Endothelial cell of umbilical vein (primary cell): ENCODE measurements at regions not wholly inside any gene's neighbourhood (a gene's known extent, or its start where the extent isn't known, plus 50 kb on each side); places are given as distances from the start of the nearest gene placed in this dataset.

Experiments used
- BruUV-seq: library from RNA; stranded (reverse); fragments of 400-500 nt; replicated peaks from 2 replicates; lab custom pipeline; 2021; lab: Mats Ljungman, UMichigan
- CTCF ChIA-PET: fragments of 300-600, 350-600 bp; sonication (Branson Sonifier 250); formaldehyde crosslinking; loops from one replicate; lab custom pipeline; 2021; ENCODE audit warnings: antibody characterized with exemption, inconsistent platforms; lab: Charles Lee
- POLR2A ChIA-PET: fragments of 300-600, 350-600 bp; sonication (Branson Sonifier 250); formaldehyde crosslinking; loops from one replicate; lab custom pipeline; 2021; ENCODE audit warnings: antibody characterized with exemption, inconsistent platforms; lab: Charles Lee
- DNase-seq: peaks from one replicate; pipeline ENCODE4 v3.0.0-alpha.2; 2011; ENCODE audit warnings: low read depth, low spot score
- FAIRE-seq: peaks from 2 replicates; lab custom pipeline; 2011; peaks lifted over from hg19 to GRCh38; lab: Jason Lieb, UNC
- H2AFZ ChIP-seq: 2 replicates; pipeline ENCODE4 v1.6.0; 2012; ENCODE audit warnings: low read depth, low read length, control low read depth, inconsistent platforms
- H3K27ac ChIP-seq: 2 replicates; pipeline ENCODE4 v1.5.1; 2011; ENCODE audit warnings: low read depth, mild to moderate bottlenecking, control low read depth, low read length, moderate library complexity; ENCODE audit not compliant: insufficient read depth
- H3K27me3 ChIP-seq, 2 experiments: 2 replicates each; pipeline versions ENCODE4 v1.6.0 to v1.6.1; 2011; ENCODE audit warnings: low read length in 2 of 2, mixed read lengths in 1 of 2; ENCODE audit not compliant: control insufficient read depth in 2 of 2, insufficient read depth in 2 of 2
- H3K36me3 ChIP-seq, 2 experiments: 2 replicates in 1 of 2; 3 replicates in 1 of 2; pipeline ENCODE4 v1.5.1; 2011; ENCODE audit warnings: low read length in 2 of 2, mild to moderate bottlenecking in 1 of 2, moderate library complexity in 1 of 2; ENCODE audit not compliant: control insufficient read depth in 2 of 2, insufficient read depth in 2 of 2; ENCODE audit errors: extremely low read depth in 1 of 2
- H3K4me1 ChIP-seq: 3 replicates; pipeline ENCODE4 v1.5.1; 2011; ENCODE audit warnings: mild to moderate bottlenecking, low read length; ENCODE audit not compliant: control insufficient read depth, insufficient read depth; ENCODE audit errors: extremely low read depth
- H3K4me2 ChIP-seq: 2 replicates; pipeline ENCODE4 v1.6.1; 2011; ENCODE audit warnings: low read length, control low read depth, mixed read lengths; ENCODE audit not compliant: insufficient read depth
- H3K4me3 ChIP-seq, 3 experiments: fragments of 200-600 bp in 1 of 3; sonication (generic), shearing (Covaris generic) in 1 of 3; replicated peaks in 1 of 3; 2 replicates each; pipeline ENCODE4 v1.5.1; 2011 to 2016; ENCODE audit warnings: control low read depth in 3 of 3, low read length in 3 of 3, mild to moderate bottlenecking in 2 of 3, inconsistent platforms in 1 of 3, low read depth in 1 of 3, moderate library complexity in 1 of 3; ENCODE audit not compliant: insufficient read depth in 1 of 3
- H3K79me2 ChIP-seq: 2 replicates; pipeline ENCODE4 v1.6.0; 2012; ENCODE audit warnings: low read length, inconsistent platforms; ENCODE audit not compliant: control insufficient read depth, insufficient read depth
- H3K9ac ChIP-seq: replicated peaks from 2 replicates; pipeline ENCODE3; 2011; ENCODE audit warnings: low read length, control low read depth; ENCODE audit not compliant: insufficient read depth; ENCODE audit errors: extremely low read depth
- H3K9me1 ChIP-seq: replicated peaks from 3 replicates; pipeline ENCODE4 v1.6.0; 2011; ENCODE audit warnings: mild to moderate bottlenecking, low read length; ENCODE audit not compliant: control insufficient read depth, insufficient read depth; ENCODE audit errors: extremely low read depth
- H3K9me3 ChIP-seq: replicated peaks from 2 replicates; pipeline ENCODE4 v1.5.1; 2012; ENCODE audit warnings: low read length, inconsistent platforms; ENCODE audit not compliant: control insufficient read depth, insufficient read depth
- H4K20me1 ChIP-seq: replicated peaks from 2 replicates; pipeline ENCODE3; 2011; ENCODE audit warnings: mild to moderate bottlenecking, low read length; ENCODE audit not compliant: control insufficient read depth, insufficient read depth; ENCODE audit errors: extremely low read depth
- EZH2 ChIP-seq: IDR thresholded peaks from 2 replicates; pipeline ENCODE4 v1.6.1; 2012; ENCODE audit warnings: borderline replicate concordance, low read depth, mild to moderate bottlenecking, moderate library complexity, low read length, inconsistent platforms; ENCODE audit not compliant: severe bottlenecking
- FOS ChIP-seq: IDR thresholded peaks from 2 replicates; pipeline ENCODE4 v1.6.1; 2011; ENCODE audit warnings: mild to moderate bottlenecking, low read length, moderate library complexity, borderline replicate concordance; ENCODE audit not compliant: insufficient read depth
- GATA2 ChIP-seq: IDR thresholded peaks from 2 replicates; pipeline ENCODE4 v1.7.0; 2011; ENCODE audit warnings: low read depth, mild to moderate bottlenecking, moderate library complexity, mixed read lengths, low read length; ENCODE audit not compliant: insufficient read length, insufficient read depth
- JUN ChIP-seq: IDR thresholded peaks from 2 replicates; pipeline ENCODE4 v1.6.1; 2011; ENCODE audit warnings: borderline replicate concordance, low read depth; ENCODE audit not compliant: insufficient read length, insufficient read depth
- MYC ChIP-seq: IDR thresholded peaks from one replicate; pipeline ENCODE4 v1.6.1; 2011; ENCODE audit warnings: mild to moderate bottlenecking, low read depth, low read length
- POLR2A ChIP-seq: IDR thresholded peaks from 2 replicates; pipeline ENCODE4 v1.6.1; 2012; ENCODE audit warnings: low read depth, mild to moderate bottlenecking, control low read depth, low read length
- POLR2AphosphoS5 ChIP-seq: IDR thresholded peaks from 2 replicates; pipeline ENCODE4 v1.6.1; 2012; ENCODE audit warnings: low read depth, mild to moderate bottlenecking, control low read depth, low read length, moderate library complexity; ENCODE audit not compliant: insufficient read depth
- dilution Hi-C: fragments of 300-500 bp; cut with MboI; formaldehyde crosslinking; loops from one replicate; pipeline ENCODE4 v1.15.0; 2019; ENCODE audit warnings: low sequenced_read_pairs; ENCODE audit not compliant: extremely low pct_ligation_motif_present
- intact Hi-C: fragments of 100-400 bp; cut with micrococcal nuclease; formaldehyde crosslinking; loops from one replicate; pipeline ENCODE4 v1.10.0; 2022
- TF ChIP-seq, protein P1 (sequence below), 2 donors: IDR thresholded peaks; 1 replicate in 1 of 2; 2 replicates in 1 of 2; pipeline ENCODE4 v1.5.1; 2011; ENCODE audit warnings: low read length in 2 of 2, mild to moderate bottlenecking in 2 of 2, moderate library complexity in 2 of 2, control low read depth in 1 of 2, inconsistent platforms in 1 of 2, low read depth in 1 of 2; ENCODE audit not compliant: insufficient read depth in 1 of 2; ENCODE audit errors: extremely low read depth in 1 of 2
- TF ChIP-seq, protein P2 (sequence below): IDR thresholded peaks from 2 replicates; pipeline ENCODE4 v1.6.1; 2011; ENCODE audit not compliant: insufficient read depth, insufficient read length

DNA sequence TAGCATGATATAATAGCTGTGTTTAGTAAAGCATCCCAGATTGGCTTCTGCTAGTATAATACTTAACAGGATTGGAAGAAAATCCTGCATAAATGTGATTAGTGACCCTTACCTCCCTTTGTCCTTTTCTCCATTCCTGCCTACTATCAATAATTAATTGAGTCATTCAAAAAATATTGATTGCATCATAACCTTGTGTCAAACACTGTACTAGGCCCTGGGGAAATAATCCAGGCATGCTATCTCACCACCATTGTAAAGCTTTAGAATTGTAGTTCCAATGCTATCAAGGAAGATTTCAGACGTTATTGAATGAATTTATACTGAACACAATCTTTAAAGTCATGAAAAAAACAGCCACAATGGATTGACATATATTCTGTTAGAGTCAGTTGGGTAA is 378.6 kb upstream of the DDHD1 start:
- POLR2A ChIA-PET, result no interaction called here
- H2AFZ ChIP-seq, result no peak overlapping the region
- no peaks in the 10 kb centered on the region for H4K20me1 ChIP-seq
- dilution Hi-C loops, result loop anchor here (25.0 kb wide), 1 partner anchor 806 kb away; no protein-coding TSS in a partner anchor
- no peak overlapping the region for H3K4me3 ChIP-seq
- no peak overlapping the region for H3K4me2 ChIP-seq
- H3K9ac ChIP-seq, result no peak overlapping the region
- H3K9me3 ChIP-seq, result no peaks in the 10 kb centered on the region
- CTCF ChIA-PET, result interaction anchor here (1.1 to 1.9 kb wide), 3 partner anchors 643 to 816 kb away, joined by 3 to 6 read pairs (median 4); no protein-coding TSS in a partner anchor
- no peak overlapping the region for H3K27ac ChIP-seq
- H3K9me1 ChIP-seq, result no peaks in the 10 kb centered on the region
- BruUV-seq, result no TSS peak
- H3K27me3 ChIP-seq, result no peaks in the 10 kb centered on the region
- no peaks in the 10 kb centered on the region for H3K79me2 ChIP-seq
- TF ChIP-seq EZH2 (no peak), GATA2 (no peak), POLR2AphosphoS5 (no peak), POLR2A (no peak), FOS (no peak)
- TF ChIP-seq, protein P1, sequence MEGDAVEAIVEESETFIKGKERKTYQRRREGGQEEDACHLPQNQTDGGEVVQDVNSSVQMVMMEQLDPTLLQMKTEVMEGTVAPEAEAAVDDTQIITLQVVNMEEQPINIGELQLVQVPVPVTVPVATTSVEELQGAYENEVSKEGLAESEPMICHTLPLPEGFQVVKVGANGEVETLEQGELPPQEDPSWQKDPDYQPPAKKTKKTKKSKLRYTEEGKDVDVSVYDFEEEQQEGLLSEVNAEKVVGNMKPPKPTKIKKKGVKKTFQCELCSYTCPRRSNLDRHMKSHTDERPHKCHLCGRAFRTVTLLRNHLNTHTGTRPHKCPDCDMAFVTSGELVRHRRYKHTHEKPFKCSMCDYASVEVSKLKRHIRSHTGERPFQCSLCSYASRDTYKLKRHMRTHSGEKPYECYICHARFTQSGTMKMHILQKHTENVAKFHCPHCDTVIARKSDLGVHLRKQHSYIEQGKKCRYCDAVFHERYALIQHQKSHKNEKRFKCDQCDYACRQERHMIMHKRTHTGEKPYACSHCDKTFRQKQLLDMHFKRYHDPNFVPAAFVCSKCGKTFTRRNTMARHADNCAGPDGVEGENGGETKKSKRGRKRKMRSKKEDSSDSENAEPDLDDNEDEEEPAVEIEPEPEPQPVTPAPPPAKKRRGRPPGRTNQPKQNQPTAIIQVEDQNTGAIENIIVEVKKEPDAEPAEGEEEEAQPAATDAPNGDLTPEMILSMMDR (IDR thresholded peaks at IDR 0.05; ENCODE audit: extremely low read depth in 1 of 2, insufficient read depth in 1 of 2, low read depth in 1 of 2, low read length in 2 of 2), result no peak
- no peaks in the 10 kb centered on the region for H3K36me3 ChIP-seq
- no peak for DNase-seq
- intact Hi-C loops, result no loop called here
- FAIRE-seq, result no peak
- no peaks in the 10 kb centered on the region for H3K4me1 ChIP-seq

DNA sequence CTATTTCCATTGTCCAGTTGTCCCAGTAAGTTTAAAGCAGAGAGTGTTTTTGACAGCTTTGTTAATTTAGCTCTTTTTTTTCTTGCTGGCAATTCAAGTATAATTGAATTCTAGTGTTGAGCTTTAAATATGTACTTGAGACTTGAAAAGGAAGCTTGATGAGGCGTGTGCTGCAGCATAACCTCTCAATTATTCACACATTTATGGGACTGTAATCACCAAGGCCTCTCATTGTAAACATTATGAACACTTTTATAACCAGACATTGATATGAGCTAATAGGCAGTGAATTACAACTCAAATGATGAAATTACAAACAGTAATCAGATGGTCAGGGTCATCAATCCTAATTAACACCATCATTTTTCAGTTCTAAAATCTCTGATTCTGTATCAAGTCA is 378.0 kb upstream of the DDHD1 start:
- Histone ChIP-seq H2AFZ (no peak overlapping the region), H3K4me2 (no peak overlapping the region), H3K9me1 (no peaks in the 10 kb centered on the region), H3K9ac (no peak overlapping the region), H3K4me1 (no peaks in the 10 kb centered on the region), H3K27ac (no peak overlapping the region), H3K27me3 (peaks cover 0 to 2% of the 10 kb centered on the region in 2 experiments), H3K9me3 (no peaks in the 10 kb centered on the region), H3K79me2 (no peaks in the 10 kb centered on the region), H4K20me1 (no peaks in the 10 kb centered on the region), H3K4me3 (no peak overlapping the region), H3K36me3 (no peaks in the 10 kb centered on the region)
- intact Hi-C loops, result no loop called here
- DNase-seq (no peak), FAIRE-seq (no peak)
- no TSS peak for BruUV-seq
- TF ChIP-seq FOS, result no peak
- TF ChIP-seq, protein P1 (IDR thresholded peaks at IDR 0.05; ENCODE audit: extremely low read depth in 1 of 2, insufficient read depth in 1 of 2, low read depth in 1 of 2, low read length in 2 of 2), result no peak
- TF ChIP-seq MYC, result no peak
- TF ChIP-seq, protein P2, sequence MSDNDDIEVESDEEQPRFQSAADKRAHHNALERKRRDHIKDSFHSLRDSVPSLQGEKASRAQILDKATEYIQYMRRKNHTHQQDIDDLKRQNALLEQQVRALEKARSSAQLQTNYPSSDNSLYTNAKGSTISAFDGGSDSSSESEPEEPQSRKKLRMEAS, result no peak
- no peak for TF ChIP-seq EZH2
- TF ChIP-seq GATA2, result no peak
- no peak for TF ChIP-seq JUN
- TF ChIP-seq POLR2AphosphoS5, result no peak
- TF ChIP-seq POLR2A, result no peak
- dilution Hi-C loops, result loop anchor here (25.0 kb wide), 1 partner anchor 806 kb away; no protein-coding TSS in a partner anchor
- CTCF ChIA-PET, result interaction anchor here (1.1 to 1.9 kb wide), 2 partner anchors 644 to 817 kb away, joined by 3 to 6 read pairs; no protein-coding TSS in a partner anchor
- POLR2A ChIA-PET, result no interaction called here
